ENCODE measurements at regions not wholly inside any gene's neighbourhood (a gene's known extent, or its start where the extent isn't known, plus 50 kb on each side); places are given as distances from the start of the nearest gene placed in this dataset.

GRCh38 chr2:12120281-12121150 lies 374.1 kb downstream of the LPIN1 start:
- no peak for DNase-seq

- no peak for DNase-seq
Observed at GRCh38 chr2:12124790-12125189, 378.4 kb downstream of the LPIN1 start.

- no peak for DNase-seq
Observed at GRCh38 chr2:12126318-12126717, 379.9 kb downstream of the LPIN1 start.

GRCh38 chr2:12127638-12128037 lies 381.2 kb downstream of the LPIN1 start:
- no peak for DNase-seq

GRCh38 chr2:12131975-12132374 lies 385.5 kb downstream of the LPIN1 start:
- no peak for DNase-seq

- no peak for DNase-seq
Observed at GRCh38 chr2:12141618-12142258, 395.3 kb downstream of the LPIN1 start.

GRCh38 chr2:12151716-12152115 lies 405.3 kb downstream of the LPIN1 start:
- no peak for DNase-seq

- DNase-seq = no peak
Observed at GRCh38 chr2:12152888-12153287, 406.5 kb downstream of the LPIN1 start.

- no peak for DNase-seq
Observed at GRCh38 chr2:12155303-12156051, 409.0 kb downstream of the LPIN1 start.

GRCh38 chr2:12156349-12156748 lies 409.9 kb downstream of the LPIN1 start:
- no peak for DNase-seq

- DNase-seq = no peak
Observed at GRCh38 chr2:12161085-12161484, 414.7 kb downstream of the LPIN1 start.

- no peak for DNase-seq
Observed at GRCh38 chr2:12162269-12163247, 416.1 kb downstream of the LPIN1 start.

GRCh38 chr2:12163866-12164265 lies 417.4 kb downstream of the LPIN1 start:
- no peak for DNase-seq

- DNase-seq = no peak
Observed at GRCh38 chr2:12164689-12165088, 418.3 kb downstream of the LPIN1 start.

GRCh38 chr2:12167525-12168317 lies 421.3 kb downstream of the LPIN1 start:
- no peak for DNase-seq

- no peak for DNase-seq
Observed at GRCh38 chr2:12168354-12168753, 421.9 kb downstream of the LPIN1 start.

- no peak for DNase-seq
Observed at GRCh38 chr2:12168791-12169388, 422.5 kb downstream of the LPIN1 start.

GRCh38 chr2:12169721-12170120 lies 423.3 kb downstream of the LPIN1 start:
- no peak for DNase-seq

GRCh38 chr2:12170121-12170520 lies 423.7 kb downstream of the LPIN1 start:
- no peak for DNase-seq

GRCh38 chr2:12173271-12173942 lies 427.0 kb downstream of the LPIN1 start:
- DNase-seq = no peak

Measured in T-helper 9 cell (primary cell).